Sigmoid colon (tissue), 6 donors: ENCODE measurements at regions not wholly inside any gene's neighbourhood (a gene's known extent, or its start where the extent isn't known, plus 50 kb on each side); places are given as distances from the start of the nearest gene placed in this dataset.

ENCODE experiments used
- DNase-seq: peaks from one replicate; pipeline ENCODE4 v3.0.0-alpha.2; 2019
- H3K27ac ChIP-seq, 4 donors: fragments of 200-600 bp; sonication (generic); one replicate each; pipeline ENCODE4 v1.5.1; 2016 to 2019; ENCODE audit warnings: mild to moderate bottlenecking in 1 of 4
- H3K27me3 ChIP-seq, 3 donors: fragments of 200-600 bp; sonication (generic); one replicate each; pipeline ENCODE4 v1.5.1; 2019; ENCODE audit warnings: mild to moderate bottlenecking in 1 of 3
- H3K36me3 ChIP-seq, 4 donors: fragments of 200-600 bp; sonication (generic); one replicate each; pipeline ENCODE4 v1.5.1; 2016 to 2019
- H3K4me1 ChIP-seq, 4 donors: fragments of 200-600 bp; sonication (generic); one replicate each; pipeline ENCODE4 v1.5.1; 2017 to 2019
- H3K4me3 ChIP-seq, 4 donors: fragments of 200-600 bp; sonication (generic); one replicate each; pipeline ENCODE4 v1.5.1; 2017 to 2019; ENCODE audit warnings: mild to moderate bottlenecking in 2 of 4, moderate library complexity in 1 of 4
- H3K9me3 ChIP-seq, 4 donors: fragments of 200-600 bp in 3 of 4; sonication (generic) in 3 of 4; one replicate each; pipeline versions ENCODE4 v1.5.1 to v1.6.1; 2013 to 2019
- CTCF ChIP-seq, 4 experiments: fragments of 450-650 bp in 3 of 4; fragments of 200-600 bp in 1 of 4; IDR thresholded peaks; one replicate each; pipeline ENCODE4 v1.5.1; 2016 to 2019; ENCODE audit warnings: antibody characterized with exemption in 4 of 4, mild to moderate bottlenecking in 3 of 4, moderate library complexity in 2 of 4
- EP300 ChIP-seq, 4 donors: sonication (generic); formaldehyde crosslinking; IDR thresholded peaks; one replicate each; pipeline ENCODE4 v1.6.1; 2017; ENCODE audit warnings: antibody characterized with exemption in 4 of 4
- POLR2A ChIP-seq, 2 donors: fragments of 450-650 bp; IDR thresholded peaks; one replicate each; pipeline ENCODE4 v1.6.1; 2016; ENCODE audit warnings: antibody characterized with exemption in 2 of 2, mild to moderate bottlenecking in 2 of 2, moderate library complexity in 2 of 2
- POLR2AphosphoS5 ChIP-seq, 4 donors: sonication (generic); formaldehyde crosslinking; IDR thresholded peaks; one replicate each; pipeline ENCODE4 v1.6.1; 2017; ENCODE audit warnings: antibody characterized with exemption in 4 of 4
- WGBS, 2 donors: extraction: QIAGEN DNeasy Blood & Tissue Kit; methylation state at CpG; one replicate each; pipeline ENCODE4 v1.1.7; 2013; 5-methylcytosine and 5-hydroxymethylcytosine counted together
- intact Hi-C: fragments of 100-400 bp; cut with DNase I; formaldehyde crosslinking; loops from one replicate; pipeline ENCODE4 v1.15.1; 2023
- donor health status: healthy with polysubstance abuse.
- donor health status: healthy.

GRCh38 chr12:125797421-125798175 is 732.4 kb downstream of the AACS start:
- Histone ChIP-seq H3K9me3 (no peaks in the 10 kb centered on the region), H3K4me3 (no peak overlapping the region), H3K27me3 (no peaks in the 10 kb centered on the region), H3K36me3 (no peaks in the 10 kb centered on the region), H3K4me1 (no peaks in the 10 kb centered on the region), H3K27ac (no peak overlapping the region)
- WGBS, 2 donors = 74 to 81% methylated on average over 4 of the region's 4 CpGs
- TF ChIP-seq CTCF (IDR thresholded peaks at IDR 0.05) = no peak
- no peak for TF ChIP-seq POLR2AphosphoS5 (IDR thresholded peaks at IDR 0.05)
- TF ChIP-seq POLR2A (IDR thresholded peaks at IDR 0.05) = no peak
- TF ChIP-seq EP300 (IDR thresholded peaks at IDR 0.05) = no peak
- intact Hi-C loops = no loop called here
- no peak for DNase-seq

- H3K4me1 ChIP-seq = no peaks in the 10 kb centered on the region
- no peak overlapping the region for H3K27ac ChIP-seq
- intact Hi-C loops = no loop called here
- WGBS, 2 donors = 80 to 87% methylated on average over 7 of the region's 7 CpGs
- no peaks in the 10 kb centered on the region for H3K36me3 ChIP-seq
- H3K4me3 ChIP-seq = no peak overlapping the region
- H3K27me3 ChIP-seq = no peaks in the 10 kb centered on the region
- peaks cover 0 to 2% (median 0%) of the 10 kb centered on the region in 4 donors for H3K9me3 ChIP-seq
- TF ChIP-seq CTCF (IDR thresholded peaks at IDR 0.05) = no peak
- TF ChIP-seq EP300 (IDR thresholded peaks at IDR 0.05) = no peak
- no peak for TF ChIP-seq POLR2A (IDR thresholded peaks at IDR 0.05)
- no peak for TF ChIP-seq POLR2AphosphoS5 (IDR thresholded peaks at IDR 0.05)
- DNase-seq = no peak
Measured at GRCh38 chr12:125804660-125805059, 739.4 kb downstream of the AACS start.

GRCh38 chr12:125824276-125824675 is 759.0 kb downstream of the AACS start:
- Histone ChIP-seq H3K36me3 (no peaks in the 10 kb centered on the region), H3K9me3 (peaks cover 0 to 7% (median 2%) of the 10 kb centered on the region in 4 donors), H3K27me3 (no peaks in the 10 kb centered on the region), H3K27ac (no peak overlapping the region), H3K4me3 (no peak overlapping the region), H3K4me1 (no peaks in the 10 kb centered on the region)
- no peak for TF ChIP-seq EP300 (IDR thresholded peaks at IDR 0.05)
- no peak for TF ChIP-seq POLR2A (IDR thresholded peaks at IDR 0.05)
- TF ChIP-seq CTCF (IDR thresholded peaks at IDR 0.05) = no peak
- TF ChIP-seq POLR2AphosphoS5 (IDR thresholded peaks at IDR 0.05) = no peak
- WGBS, 2 donors = 88 to 89% methylated on average over 2 of the region's 2 CpGs
- DNase-seq = no peak
- intact Hi-C loops = no loop called here

- no peaks in the 10 kb centered on the region for H3K4me1 ChIP-seq
- H3K27ac ChIP-seq = no peak overlapping the region
- no peaks in the 10 kb centered on the region for H3K9me3 ChIP-seq
- no peak overlapping the region for H3K4me3 ChIP-seq
- no peak for TF ChIP-seq CTCF (IDR thresholded peaks at IDR 0.05)
- intact Hi-C loops = no loop called here
- H3K27me3 ChIP-seq = no peaks in the 10 kb centered on the region
- WGBS, 2 donors = 64 to 68% methylated on average over 2 of the region's 2 CpGs
- H3K36me3 ChIP-seq = no peaks in the 10 kb centered on the region
- DNase-seq = no peak
Measured at GRCh38 chr12:125835852-125836251, 770.6 kb downstream of the AACS start.

GRCh38 chr12:125836647-125837046 is 771.4 kb downstream of the AACS start:
- 62 to 84% methylated on average over 2 of the region's 2 CpGs for WGBS, 2 donors
- no peak for DNase-seq

More at GRCh38 chr12:125836647-125837046, 771.4 kb downstream of the AACS start:
- Histone ChIP-seq H3K27me3 (no peaks in the 10 kb centered on the region), H3K9me3 (no peaks in the 10 kb centered on the region), H3K4me3 (no peak overlapping the region), H3K4me1 (no peaks in the 10 kb centered on the region), H3K36me3 (no peaks in the 10 kb centered on the region), H3K27ac (no peak overlapping the region)
- intact Hi-C loops = no loop called here
- TF ChIP-seq CTCF (IDR thresholded peaks at IDR 0.05) (no peak), POLR2A (IDR thresholded peaks at IDR 0.05) (no peak), POLR2AphosphoS5 (IDR thresholded peaks at IDR 0.05) (no peak), EP300 (IDR thresholded peaks at IDR 0.05) (no peak)
